ENCODE measurements at regions not wholly inside any gene's neighbourhood (a gene's known extent, or its start where the extent isn't known, plus 50 kb on each side); places are given as distances from the start of the nearest gene placed in this dataset.

DNA sequence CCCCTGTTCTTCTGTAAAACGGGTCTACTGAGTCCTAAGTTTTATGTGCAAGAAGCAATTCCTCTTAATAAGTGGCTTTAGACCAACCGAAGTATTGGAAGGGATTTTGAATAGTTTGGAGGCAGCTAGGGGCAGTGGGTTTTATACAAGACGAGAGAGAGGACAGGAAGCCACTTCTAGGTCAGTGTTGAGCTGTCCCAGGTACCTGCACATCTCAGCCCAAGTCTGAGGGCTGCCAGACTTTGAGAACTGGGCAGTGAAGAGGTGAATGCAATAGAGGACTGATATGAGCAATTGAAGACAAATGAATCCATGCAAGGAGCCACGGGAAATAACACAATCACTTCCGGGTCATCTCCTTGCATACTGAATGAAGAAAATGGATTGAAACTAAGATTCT is 273.5 kb downstream of the KLF6 start:
- TF ChIP-seq, protein P1, sequence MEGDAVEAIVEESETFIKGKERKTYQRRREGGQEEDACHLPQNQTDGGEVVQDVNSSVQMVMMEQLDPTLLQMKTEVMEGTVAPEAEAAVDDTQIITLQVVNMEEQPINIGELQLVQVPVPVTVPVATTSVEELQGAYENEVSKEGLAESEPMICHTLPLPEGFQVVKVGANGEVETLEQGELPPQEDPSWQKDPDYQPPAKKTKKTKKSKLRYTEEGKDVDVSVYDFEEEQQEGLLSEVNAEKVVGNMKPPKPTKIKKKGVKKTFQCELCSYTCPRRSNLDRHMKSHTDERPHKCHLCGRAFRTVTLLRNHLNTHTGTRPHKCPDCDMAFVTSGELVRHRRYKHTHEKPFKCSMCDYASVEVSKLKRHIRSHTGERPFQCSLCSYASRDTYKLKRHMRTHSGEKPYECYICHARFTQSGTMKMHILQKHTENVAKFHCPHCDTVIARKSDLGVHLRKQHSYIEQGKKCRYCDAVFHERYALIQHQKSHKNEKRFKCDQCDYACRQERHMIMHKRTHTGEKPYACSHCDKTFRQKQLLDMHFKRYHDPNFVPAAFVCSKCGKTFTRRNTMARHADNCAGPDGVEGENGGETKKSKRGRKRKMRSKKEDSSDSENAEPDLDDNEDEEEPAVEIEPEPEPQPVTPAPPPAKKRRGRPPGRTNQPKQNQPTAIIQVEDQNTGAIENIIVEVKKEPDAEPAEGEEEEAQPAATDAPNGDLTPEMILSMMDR (IDR thresholded peaks at IDR 0.05; ENCODE audit: low read depth, low read length): no peak
- Histone ChIP-seq H3K9me3 (ENCODE audit: control insufficient read depth, insufficient read depth, low read length) (peaks cover 5% of the 10 kb centered on the region; the same call in 1 of the 2 replicates), H3K27me3 (ENCODE audit: control insufficient read depth, insufficient read depth, low read length) (peaks cover 2% of the 10 kb centered on the region), H3K4me3 (ENCODE audit: low read depth, low read length) (no peak overlapping the region), H3K27ac (ENCODE audit: low read depth, low read length) (no peak overlapping the region)
- DNase-seq (ENCODE audit: low read depth, low spot score): no peak
- POLR2A ChIA-PET: no interaction called here
- CTCF ChIA-PET: no interaction called here

- H3K27ac ChIP-seq (ENCODE audit: low read depth, low read length): no peak overlapping the region
- H3K4me3 ChIP-seq (ENCODE audit: low read depth, low read length): no peak overlapping the region
- CTCF ChIA-PET: no interaction called here
- POLR2A ChIA-PET: no interaction called here
- peaks cover 5% of the 10 kb centered on the region; the same call in 1 of the 2 replicates for H3K9me3 ChIP-seq (ENCODE audit: control insufficient read depth, insufficient read depth, low read length)
- DNase-seq (ENCODE audit: low read depth, low spot score): no peak
- peaks cover 2% of the 10 kb centered on the region for H3K27me3 ChIP-seq (ENCODE audit: control insufficient read depth, insufficient read depth, low read length)
- TF ChIP-seq, protein P1 (IDR thresholded peaks at IDR 0.05; ENCODE audit: low read depth, low read length): no peak
Observed at GRCh38 chr10:3510741-3511140, 274.3 kb downstream of the KLF6 start.

GRCh38 chr10:3509355-3509754 is 275.7 kb downstream of the KLF6 start:
- H3K27me3 ChIP-seq (ENCODE audit: control insufficient read depth, insufficient read depth, low read length): peaks cover 2% of the 10 kb centered on the region
- no peak for DNase-seq (ENCODE audit: low read depth, low spot score)
- CTCF ChIA-PET: no interaction called here
- POLR2A ChIA-PET: no interaction called here
- peaks cover 5% of the 10 kb centered on the region; the same call in 1 of the 2 replicates for H3K9me3 ChIP-seq (ENCODE audit: control insufficient read depth, insufficient read depth, low read length)
- H3K27ac ChIP-seq (ENCODE audit: low read depth, low read length): no peak overlapping the region
- TF ChIP-seq, protein P1 (IDR thresholded peaks at IDR 0.05; ENCODE audit: low read depth, low read length): no peak
- H3K4me3 ChIP-seq (ENCODE audit: low read depth, low read length): no peak overlapping the region

GRCh38 chr10:3503299-3503698 is 281.7 kb downstream of the KLF6 start:
- no peak for DNase-seq (ENCODE audit: low read depth, low spot score)
- Histone ChIP-seq H3K9me3 (ENCODE audit: control insufficient read depth, insufficient read depth, low read length) (no peaks in the 10 kb centered on the region), H3K27ac (ENCODE audit: low read depth, low read length) (no peak overlapping the region), H3K4me3 (ENCODE audit: low read depth, low read length) (no peak overlapping the region), H3K27me3 (ENCODE audit: control insufficient read depth, insufficient read depth, low read length) (no peaks in the 10 kb centered on the region)
- CTCF ChIA-PET: no interaction called here
- POLR2A ChIA-PET: no interaction called here
- TF ChIP-seq, protein P1 (IDR thresholded peaks at IDR 0.05; ENCODE audit: low read depth, low read length): no peak

DNA sequence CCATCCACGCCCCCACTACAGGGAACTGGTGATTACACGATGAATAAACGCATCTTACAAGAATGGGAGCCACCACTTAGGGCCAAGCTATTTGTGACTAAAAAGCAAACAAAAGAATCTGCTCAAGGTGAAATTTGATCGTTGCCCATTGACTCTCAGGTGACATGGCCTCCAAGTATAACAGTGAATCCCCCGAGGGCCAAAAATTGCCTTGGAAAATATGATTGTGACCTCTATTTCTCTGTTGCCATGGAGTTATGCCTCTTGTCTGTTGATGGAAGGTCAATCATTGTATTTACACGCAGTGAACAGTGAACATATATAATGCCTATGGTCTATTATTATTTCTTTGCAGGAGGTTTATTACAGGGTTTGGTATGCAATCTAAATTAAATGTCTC is 282.3 kb downstream of the KLF6 start:
- Histone ChIP-seq H3K27ac (ENCODE audit: low read depth, low read length) (no peak overlapping the region), H3K4me3 (ENCODE audit: low read depth, low read length) (no peak overlapping the region), H3K27me3 (ENCODE audit: control insufficient read depth, insufficient read depth, low read length) (no peaks in the 10 kb centered on the region), H3K9me3 (ENCODE audit: control insufficient read depth, insufficient read depth, low read length) (no peaks in the 10 kb centered on the region)
- ChIA-PET CTCF (no interaction called here), POLR2A (no interaction called here)
- TF ChIP-seq, protein P1 (IDR thresholded peaks at IDR 0.05; ENCODE audit: low read depth, low read length): no peak
- DNase-seq (ENCODE audit: low read depth, low spot score): no peak

All from AG04450 (cell line).